ENCODE measurements at regions not wholly inside any gene's neighbourhood (a gene's known extent, or its start where the extent isn't known, plus 50 kb on each side); places are given as distances from the start of the nearest gene placed in this dataset.

GRCh38 chr3:145124900-145125678 lies 1035.9 kb downstream of the PLOD2 start:
- H3K4me3 ChIP-seq (ENCODE audit: low read length), result no peak overlapping the region
- TF ChIP-seq ZNF274 (IDR thresholded peaks at IDR 0.05; ENCODE audit: low read depth, low read length), result no peak

GRCh38 chr3:145133281-145133680 lies 1027.7 kb downstream of the PLOD2 start:
- no peak overlapping the region for H3K4me3 ChIP-seq (ENCODE audit: low read length)
- no peak for TF ChIP-seq ZNF274 (IDR thresholded peaks at IDR 0.05; ENCODE audit: low read depth, low read length)

DNA sequence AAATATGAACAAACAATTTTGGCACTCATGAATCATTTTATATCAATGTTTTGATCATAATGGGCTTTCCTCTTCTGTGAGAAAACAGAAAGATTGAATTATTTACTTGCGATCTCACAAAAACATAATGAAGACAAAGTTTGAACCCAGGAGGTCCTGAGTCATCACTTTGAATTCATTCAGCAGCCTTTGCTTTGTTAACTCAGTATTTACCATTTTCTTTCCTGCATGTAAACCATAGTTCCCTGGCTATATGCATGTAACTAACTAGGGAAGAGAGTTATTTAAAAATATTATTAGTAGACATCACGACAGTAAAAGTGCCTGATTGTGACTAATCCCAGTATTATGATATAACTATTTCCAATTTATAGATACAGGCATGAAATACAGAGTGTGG lies 1026.2 kb downstream of the PLOD2 start:
- no peak for TF ChIP-seq ZNF274 (IDR thresholded peaks at IDR 0.05; ENCODE audit: low read depth, low read length)
- no peak overlapping the region for H3K4me3 ChIP-seq (ENCODE audit: low read length)

DNA sequence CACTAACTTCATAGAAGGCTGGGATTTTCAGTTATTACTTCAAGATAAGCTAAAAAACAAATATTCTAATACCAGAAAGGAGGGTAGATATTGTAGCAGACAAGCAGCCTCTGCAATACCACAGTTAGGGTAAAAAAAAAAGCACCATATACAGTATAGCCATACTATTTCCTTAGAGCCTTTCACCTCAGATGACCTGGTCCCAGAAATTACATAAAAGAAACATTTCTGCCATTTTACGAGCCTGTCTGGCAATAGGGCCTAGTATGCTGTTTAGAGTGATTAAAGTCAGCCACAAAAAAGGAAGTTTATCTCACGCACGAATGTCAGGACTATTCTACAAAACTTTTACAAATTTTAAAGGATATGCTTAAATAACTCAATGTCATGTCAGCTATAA lies 1016.6 kb downstream of the PLOD2 start:
- no peak overlapping the region for H3K4me3 ChIP-seq (ENCODE audit: low read length)
- TF ChIP-seq ZNF274 (IDR thresholded peaks at IDR 0.05; ENCODE audit: low read depth, low read length), result no peak

GRCh38 chr3:145145461-145145860 lies 1015.5 kb downstream of the PLOD2 start:
- no peak overlapping the region for H3K4me3 ChIP-seq (ENCODE audit: low read length)
- TF ChIP-seq ZNF274 (IDR thresholded peaks at IDR 0.05; ENCODE audit: low read depth, low read length), result no peak

- TF ChIP-seq ZNF274 (IDR thresholded peaks at IDR 0.05; ENCODE audit: low read depth, low read length), result no peak
- H3K4me3 ChIP-seq (ENCODE audit: low read length), result no peak overlapping the region
These were observed 1001.3 kb downstream of the PLOD2 start for GRCh38 chr3:145159640-145160039.

DNA sequence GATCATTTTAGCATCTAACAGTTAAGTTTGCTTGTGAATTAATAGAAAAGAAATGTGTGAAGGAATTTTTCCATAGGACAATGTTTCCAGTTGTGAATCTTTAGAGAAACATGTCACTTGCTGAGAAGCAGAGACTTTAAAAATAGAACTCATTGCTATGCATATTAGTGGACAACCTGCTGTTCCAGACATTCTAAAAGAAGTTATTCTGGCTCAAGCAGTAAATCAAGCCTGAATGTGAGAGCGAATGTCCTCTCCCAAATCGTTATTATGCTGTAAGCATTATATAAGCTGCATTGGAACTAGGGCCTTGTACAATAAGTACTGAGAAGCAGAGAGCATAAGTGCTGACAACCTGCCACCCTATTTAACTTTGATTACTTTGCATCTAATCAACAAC lies 990.9 kb downstream of the PLOD2 start:
- TF ChIP-seq ZNF274 (IDR thresholded peaks at IDR 0.05; ENCODE audit: low read depth, low read length), result no peak

GRCh38 chr3:145175626-145176025 lies 985.4 kb downstream of the PLOD2 start:
- H3K4me3 ChIP-seq (ENCODE audit: low read length), result no peak overlapping the region
- no peak for TF ChIP-seq ZNF274 (IDR thresholded peaks at IDR 0.05; ENCODE audit: low read depth, low read length)

More for the DNA sequence above, 990.9 kb downstream of the PLOD2 start:
- H3K4me3 ChIP-seq (ENCODE audit: low read length), result no peak overlapping the region

DNA sequence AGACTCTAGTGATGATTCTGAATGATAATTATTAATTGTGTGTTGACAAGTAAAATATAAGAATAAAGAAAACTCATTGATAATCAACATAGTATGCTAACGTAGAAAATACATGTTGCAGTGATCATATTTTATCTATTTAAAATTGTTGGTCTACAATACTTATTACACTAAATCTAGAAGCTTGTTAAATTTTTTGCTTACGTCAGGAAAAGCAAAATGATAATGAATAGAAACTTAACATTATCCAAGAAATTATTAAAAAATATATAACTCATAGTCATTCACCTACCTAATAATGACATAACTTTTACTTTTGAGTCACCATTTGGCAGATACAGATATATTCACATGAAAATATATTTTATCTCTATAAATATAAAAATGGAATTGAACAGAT lies 984.1 kb downstream of the PLOD2 start:
- no peak for TF ChIP-seq ZNF274 (IDR thresholded peaks at IDR 0.05; ENCODE audit: low read depth, low read length)
- H3K4me3 ChIP-seq (ENCODE audit: low read length), result no peak overlapping the region

DNA sequence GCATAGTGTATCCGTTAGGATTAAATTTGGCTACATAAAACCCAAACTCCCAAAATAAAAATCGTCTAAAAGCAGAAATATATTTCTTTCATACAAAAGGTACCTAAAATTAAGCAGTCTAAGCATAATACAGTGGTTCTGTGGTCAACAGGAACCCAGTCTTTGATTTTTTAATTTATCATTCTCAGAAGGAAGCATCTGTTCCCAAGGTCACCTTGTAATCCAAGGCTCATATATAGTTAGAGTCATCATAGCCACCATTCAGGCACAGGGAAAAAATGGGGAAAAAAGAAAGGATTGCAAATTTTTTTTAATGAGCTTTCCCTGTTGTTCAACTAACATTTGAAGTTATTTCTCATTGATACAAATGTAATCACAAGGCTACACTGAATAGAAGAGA lies 983.2 kb downstream of the PLOD2 start:
- TF ChIP-seq ZNF274 (IDR thresholded peaks at IDR 0.05; ENCODE audit: low read depth, low read length), result no peak
- H3K4me3 ChIP-seq (ENCODE audit: low read length), result no peak overlapping the region

DNA sequence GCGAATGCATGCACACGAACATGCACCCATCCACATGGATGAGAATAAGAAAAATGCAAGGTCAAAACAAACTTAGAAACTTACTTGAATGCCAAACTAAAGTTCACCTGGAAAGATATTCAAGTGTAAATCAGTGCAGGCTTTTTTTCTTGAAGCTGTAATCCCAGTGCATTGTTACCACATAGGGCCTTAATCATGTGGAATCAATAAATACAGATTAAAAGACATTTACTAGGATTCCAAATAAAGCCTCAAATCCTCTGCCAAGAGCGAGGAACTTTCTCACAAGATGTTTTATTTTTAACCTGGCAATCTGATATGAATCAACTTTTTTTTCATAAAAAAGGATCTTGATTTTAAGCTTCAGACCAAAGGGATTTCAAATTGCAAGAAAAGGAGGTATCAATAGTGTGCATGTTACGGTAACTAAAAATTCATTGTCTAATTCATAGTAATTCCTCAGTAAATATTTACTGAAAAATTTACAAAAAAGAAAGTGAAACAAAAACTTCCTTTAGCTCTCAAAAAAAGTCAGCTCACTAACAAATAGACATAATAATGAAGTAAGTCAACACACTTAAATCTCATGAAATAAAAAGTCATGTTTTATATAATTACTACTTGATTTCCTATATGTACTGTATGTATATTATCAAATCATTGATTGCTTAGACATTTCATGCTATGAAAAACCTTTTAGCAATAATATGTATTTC lies 978.6 kb downstream of the PLOD2 start:
- no peak for TF ChIP-seq ZNF274 (IDR thresholded peaks at IDR 0.05; ENCODE audit: low read depth, low read length)
- H3K4me3 ChIP-seq (ENCODE audit: low read length), result no peak overlapping the region

DNA sequence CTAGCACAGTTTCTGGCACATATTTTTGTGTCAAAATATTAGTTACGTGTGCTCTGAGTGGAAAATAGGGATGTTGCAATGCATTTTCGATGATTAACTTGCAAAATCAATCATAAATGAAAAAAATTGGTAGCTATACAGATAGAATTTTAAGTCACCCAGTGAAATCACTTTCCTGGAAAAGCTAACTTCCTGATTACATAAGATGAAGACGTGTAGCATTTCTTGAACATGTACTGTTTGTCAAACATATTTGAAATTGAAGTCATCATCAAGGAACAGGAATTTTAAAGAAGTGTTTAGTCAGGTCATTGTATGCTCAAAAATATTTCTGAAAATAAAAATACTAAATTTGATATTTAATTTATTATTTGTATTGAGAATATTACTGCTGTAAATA lies 977.7 kb downstream of the PLOD2 start:
- TF ChIP-seq ZNF274 (IDR thresholded peaks at IDR 0.05; ENCODE audit: low read depth, low read length), result no peak
- no peak overlapping the region for H3K4me3 ChIP-seq (ENCODE audit: low read length)

GRCh38 chr3:145188079-145188770 lies 972.8 kb downstream of the PLOD2 start:
- no peak for TF ChIP-seq ZNF274 (IDR thresholded peaks at IDR 0.05; ENCODE audit: low read depth, low read length)
- no peak overlapping the region for H3K4me3 ChIP-seq (ENCODE audit: low read length)

DNA sequence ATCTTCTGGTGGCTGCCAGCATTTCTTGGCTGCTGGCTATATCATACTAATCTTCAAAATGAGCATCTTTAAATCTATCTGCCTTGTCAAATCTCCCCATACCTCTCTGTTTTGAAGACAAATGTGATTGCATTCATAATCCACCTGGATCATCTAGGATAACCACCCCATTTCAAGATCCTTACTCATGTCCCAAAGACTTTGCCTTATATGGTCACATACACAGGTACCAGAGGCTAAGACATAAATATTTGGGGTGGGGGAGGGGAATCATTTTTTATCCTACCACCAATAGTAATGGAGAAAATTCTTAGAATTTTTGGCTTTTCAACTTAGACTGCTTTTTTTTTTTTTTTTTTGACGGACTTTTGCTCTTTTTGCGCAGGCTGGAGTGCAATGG lies 970.8 kb downstream of the PLOD2 start:
- H3K4me3 ChIP-seq (ENCODE audit: low read length), result no peak overlapping the region
- TF ChIP-seq ZNF274 (IDR thresholded peaks at IDR 0.05; ENCODE audit: low read depth, low read length), result no peak

- no peak overlapping the region for H3K4me3 ChIP-seq (ENCODE audit: low read length)
- TF ChIP-seq ZNF274 (IDR thresholded peaks at IDR 0.05; ENCODE audit: low read depth, low read length), result no peak
These were observed 970.2 kb downstream of the PLOD2 start for GRCh38 chr3:145190761-145191160.
